Astrocyte of the cerebellum (primary cell): ENCODE measurements at regions not wholly inside any gene's neighbourhood (a gene's known extent, or its start where the extent isn't known, plus 50 kb on each side); places are given as distances from the start of the nearest gene placed in this dataset.

ENCODE experiments used
- DNase-seq: peaks from one replicate; pipeline ENCODE4 v3.0.0-alpha.2; 2011; ENCODE audit warnings: low read depth
- H3K4me3 ChIP-seq: 2 replicates; pipeline ENCODE4 v1.5.1; 2011; ENCODE audit warnings: mild to moderate bottlenecking, low read depth, low read length, moderate library complexity
- CTCF ChIP-seq: IDR thresholded peaks from 2 replicates; pipeline ENCODE4 v1.5.1; 2012; ENCODE audit warnings: low read length, low read depth, moderate library complexity, mild to moderate bottlenecking; ENCODE audit errors: missing control alignments
- in situ Hi-C: cut with HindIII; loops from 2 replicates; pipeline ENCODE4 v1.10.0; 2017; ENCODE audit warnings: low sequenced_read_pairs

DNA sequence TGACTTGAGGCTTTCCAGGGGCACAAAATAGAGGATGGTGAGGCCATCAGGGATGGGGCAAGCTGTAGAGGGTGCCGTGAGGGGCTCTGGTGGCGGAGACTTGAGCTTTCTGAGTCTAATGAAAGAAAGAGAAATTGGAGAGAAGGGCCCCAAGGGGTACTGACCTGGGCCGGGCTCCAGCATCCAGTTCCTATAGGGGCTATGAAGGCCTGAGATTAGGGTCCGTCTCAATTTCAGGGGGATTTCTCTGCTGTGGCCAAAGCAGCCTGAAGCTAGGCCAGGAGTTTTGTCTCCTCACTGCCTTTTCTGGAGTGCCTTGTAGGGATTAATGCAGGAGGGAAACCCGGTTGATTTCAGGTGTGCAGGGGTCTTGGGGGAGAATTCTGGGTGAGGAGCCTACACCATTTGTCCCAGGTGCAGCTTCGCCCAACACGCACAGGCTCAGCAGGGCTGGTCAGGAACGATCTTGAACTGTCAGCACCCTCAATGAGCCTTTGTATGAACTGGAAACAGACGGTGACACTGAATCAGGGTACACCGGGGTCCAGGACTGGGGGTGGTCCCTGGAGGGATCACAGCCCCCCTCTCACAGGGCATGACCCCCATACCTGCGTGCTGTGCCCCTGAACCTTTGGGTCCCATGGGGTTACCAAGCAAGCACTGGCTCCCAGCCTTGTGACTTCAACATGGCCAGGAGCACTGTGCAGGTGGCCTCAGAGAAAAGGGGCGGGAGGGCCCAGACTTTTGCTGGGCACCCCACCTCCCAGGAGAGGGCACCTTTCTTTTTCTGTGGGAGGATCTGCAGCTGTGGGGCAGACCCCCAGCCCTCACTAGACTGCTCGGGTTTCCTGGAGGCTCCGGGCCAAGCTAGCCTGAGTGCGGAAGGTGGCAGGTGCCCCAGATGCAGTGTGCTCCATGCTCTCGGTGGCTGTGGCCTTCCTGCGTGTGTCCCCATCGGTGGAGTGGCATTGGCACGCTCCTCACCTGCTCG, 122.9 kb upstream of the RET start:
- no peak for TF ChIP-seq CTCF
- in situ Hi-C loops: loop anchor here (10.0 kb wide), 1 partner anchor 51 kb away; no protein-coding TSS in a partner anchor
- no peak overlapping the region for H3K4me3 ChIP-seq
- no peak for DNase-seq

GRCh38 chr10:42954766-42955492, 121.9 kb upstream of the RET start:
- no peak for TF ChIP-seq CTCF
- no peak for DNase-seq
- no peak overlapping the region for H3K4me3 ChIP-seq
- in situ Hi-C loops: loop anchor here (10.0 kb wide), 1 partner anchor 50 kb away; no protein-coding TSS in a partner anchor

- no peak for TF ChIP-seq CTCF
- DNase-seq: no peak
These were observed 121.4 kb upstream of the RET start for GRCh38 chr10:42955493-42955889.

DNA sequence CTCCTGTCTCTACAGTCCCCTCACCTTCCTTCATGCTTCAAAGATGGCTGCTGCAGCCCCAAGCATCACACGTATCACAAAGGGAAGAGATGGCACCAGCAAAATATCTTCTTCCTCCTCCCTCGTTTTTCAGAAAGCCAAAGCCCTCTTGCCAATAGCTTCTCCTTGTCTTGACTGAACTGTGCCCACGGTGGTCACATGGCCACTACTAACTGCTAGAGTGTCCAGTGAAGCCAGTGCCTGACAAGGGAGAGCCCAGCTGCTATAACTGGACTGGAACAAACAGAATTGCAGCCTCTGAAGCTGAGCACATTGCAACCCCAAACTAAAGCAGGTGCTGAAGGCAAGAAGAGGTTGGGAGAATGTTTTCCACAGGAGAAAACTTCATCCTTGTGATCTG, 120.8 kb upstream of the RET start:
- H3K4me3 ChIP-seq: no peak overlapping the region
- no peak for DNase-seq
- no peak for TF ChIP-seq CTCF
- in situ Hi-C loops: loop anchor here (10.0 kb wide), 1 partner anchor 49 kb away; no protein-coding TSS in a partner anchor

More at GRCh38 chr10:42955493-42955889, 121.4 kb upstream of the RET start:
- no peak overlapping the region for H3K4me3 ChIP-seq
- in situ Hi-C loops: loop anchor here (10.0 kb wide), 1 partner anchor 49 kb away; no protein-coding TSS in a partner anchor

DNA sequence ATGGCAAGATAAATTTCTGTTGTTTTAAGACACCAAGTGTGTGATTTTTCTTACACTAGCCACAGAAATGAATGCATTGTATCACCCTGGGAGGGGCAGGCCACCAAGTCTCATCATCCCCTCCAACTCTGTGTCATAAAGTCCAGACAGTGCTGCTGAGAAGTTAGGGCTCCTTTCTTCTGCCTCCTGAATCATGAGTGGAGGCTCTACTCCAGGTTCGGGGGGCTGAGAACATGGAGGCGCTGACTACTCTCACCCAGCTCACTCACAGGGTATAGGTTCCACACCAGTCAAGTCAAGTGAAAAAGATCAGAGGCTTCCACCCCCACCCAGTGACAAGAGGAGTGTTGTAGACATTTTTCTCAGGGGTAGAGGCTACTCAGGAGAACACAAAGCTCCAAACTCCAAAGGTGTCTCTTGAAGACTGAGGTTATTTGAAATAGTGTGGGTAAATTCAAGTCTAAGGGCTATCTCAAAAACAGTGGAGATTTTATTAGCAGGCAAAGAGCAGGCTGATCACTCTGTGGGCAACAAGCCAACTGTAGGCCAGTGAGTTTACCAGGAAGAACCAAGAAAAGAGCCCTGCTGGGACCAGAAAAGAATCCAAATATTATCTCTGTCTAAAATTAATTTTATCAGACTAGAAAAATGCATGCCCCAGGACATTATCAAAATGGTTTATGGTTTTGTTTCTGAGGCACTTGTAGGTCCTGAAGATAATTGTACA, 118.6 kb upstream of the RET start:
- no peak for DNase-seq
- TF ChIP-seq CTCF: no peak
- in situ Hi-C loops: loop anchor here (10.0 kb wide), 1 partner anchor 46 kb away; no protein-coding TSS in a partner anchor
- H3K4me3 ChIP-seq: no peak overlapping the region

- in situ Hi-C loops: loop anchor here (10.0 kb wide), 1 partner anchor 45 kb away; no protein-coding TSS in a partner anchor
- H3K4me3 ChIP-seq: no peak overlapping the region
- no peak for TF ChIP-seq CTCF
- DNase-seq: no peak
These were observed 117.0 kb upstream of the RET start for GRCh38 chr10:42959833-42960232.
